IMR-90 (cell line): ENCODE measurements at regions not wholly inside any gene's neighbourhood (a gene's known extent, or its start where the extent isn't known, plus 50 kb on each side); places are given as distances from the start of the nearest gene placed in this dataset.

Experiments
- ATAC-seq: fragments of 200-7000 bp; cut with Tn5 transposase; 2 replicates; pipeline ENCODE4 v1.9.1; 2020; ENCODE audit warnings: low read depth, mild to moderate bottlenecking, moderate library complexity
- BruUV-seq: library from RNA; stranded (reverse); fragments of 400-500 nt; replicated peaks from 2 replicates; lab custom pipeline; 2021; lab: Mats Ljungman, UMichigan
- CTCF ChIA-PET: fragments of 300-600 bp; formaldehyde crosslinking; extraction: SDS; loops from one replicate; lab custom pipeline; 2021; ENCODE audit warnings: antibody characterized with exemption; lab: Yijun Ruan, JAX
- POLR2A ChIA-PET: fragments of 300-600 bp; sonication (Branson Sonifier 250); formaldehyde crosslinking; loops from one replicate; lab custom pipeline; 2022; ENCODE audit warnings: antibody characterized with exemption; ENCODE audit not compliant: unreplicated experiment; lab: Charles Lee
- DNase-seq: peaks from one replicate; pipeline ENCODE4 v3.0.0; 2013
- H2AFZ ChIP-seq: replicated peaks from 2 replicates; pipeline ENCODE3; 2013; ENCODE audit warnings: low read length, mild to moderate bottlenecking; ENCODE audit not compliant: poor library complexity
- H2AK5ac ChIP-seq: 2 replicates; pipeline ENCODE4 v1.6.1; 2013; ENCODE audit warnings: low read depth, low read length, inconsistent platforms
- H2AK9ac ChIP-seq: replicated peaks from 2 replicates; pipeline ENCODE3; 2013; ENCODE audit warnings: mild to moderate bottlenecking, low read depth, low read length, moderate library complexity; ENCODE audit not compliant: poor library complexity
- H2BK120ac ChIP-seq: 2 replicates; pipeline ENCODE4 v1.6.1; 2013; ENCODE audit warnings: low read depth, low read length, inconsistent platforms
- H2BK15ac ChIP-seq: 3 replicates; pipeline ENCODE4 v1.6.1; 2013; ENCODE audit warnings: low read depth, low read length, inconsistent platforms
- H2BK20ac ChIP-seq: 2 replicates; pipeline ENCODE4 v1.6.1; 2013; ENCODE audit warnings: low read depth, mild to moderate bottlenecking, inconsistent platforms, low read length, moderate library complexity
- H2BK5ac ChIP-seq: 2 replicates; pipeline ENCODE4 v1.6.1; 2013; ENCODE audit warnings: mild to moderate bottlenecking, low read depth, low read length, inconsistent platforms; ENCODE audit not compliant: poor library complexity, severe bottlenecking
- H3K14ac ChIP-seq: replicated peaks from 2 replicates; pipeline ENCODE4 v1.6.1; 2013; ENCODE audit warnings: low read depth, low read length, inconsistent platforms
- H3K18ac ChIP-seq: 2 replicates; pipeline ENCODE4 v1.6.1; 2013; ENCODE audit warnings: low read depth, low read length, control low read depth
- H3K23ac ChIP-seq: 2 replicates; pipeline ENCODE4 v1.6.1; 2013; ENCODE audit warnings: low read depth, low read length, inconsistent platforms
- H3K27ac ChIP-seq: 2 replicates; pipeline ENCODE4 v1.5.1; 2013; ENCODE audit warnings: mild to moderate bottlenecking, control low read depth, low read length; ENCODE audit not compliant: insufficient read depth
- H3K27me3 ChIP-seq: 2 replicates; pipeline ENCODE4 v1.6.1; 2013; ENCODE audit warnings: low read length; ENCODE audit not compliant: control insufficient read depth, insufficient read depth
- H3K36me3 ChIP-seq: 2 replicates; pipeline ENCODE4 v1.6.1; 2013; ENCODE audit warnings: low read length, mixed read lengths; ENCODE audit not compliant: control insufficient read depth, insufficient read depth
- H3K4ac ChIP-seq: 2 replicates; pipeline ENCODE4 v1.6.1; 2013; ENCODE audit warnings: low read depth, low read length, inconsistent platforms
- H3K4me1 ChIP-seq: 2 replicates; pipeline ENCODE4 v1.6.1; 2013; ENCODE audit warnings: low read length, mixed read lengths; ENCODE audit not compliant: control insufficient read depth, insufficient read depth
- H3K4me2 ChIP-seq: 2 replicates; pipeline ENCODE4 v1.6.1; 2013; ENCODE audit warnings: low read depth, mild to moderate bottlenecking, control low read depth, low read length, moderate library complexity
- H3K4me3 ChIP-seq: 2 replicates; pipeline ENCODE4 v1.5.1; 2013; ENCODE audit warnings: low read depth, mild to moderate bottlenecking, control low read depth, low read length, moderate library complexity; ENCODE audit not compliant: insufficient read depth
- H3K56ac ChIP-seq: 2 replicates; pipeline ENCODE4 v1.6.1; 2013; ENCODE audit warnings: low read length, inconsistent platforms; ENCODE audit not compliant: insufficient read depth; ENCODE audit errors: extremely low read depth
- H3K79me1 ChIP-seq, 2 experiments: 2 replicates each; pipeline ENCODE4 v1.6.1; 2013; ENCODE audit warnings: low read length in 2 of 2, inconsistent platforms in 1 of 2, low read depth in 1 of 2
- H3K9ac ChIP-seq: 2 replicates; pipeline ENCODE4 v1.6.1; 2013; ENCODE audit warnings: low read depth, low read length, control low read depth
- H3K9me1 ChIP-seq: 2 replicates; pipeline ENCODE4 v1.6.1; 2013; ENCODE audit warnings: low read length, inconsistent platforms; ENCODE audit not compliant: insufficient read depth
- H3K9me3 ChIP-seq: 2 replicates; pipeline ENCODE4 v1.6.1; 2013; ENCODE audit warnings: low read length; ENCODE audit not compliant: control insufficient read depth, insufficient read depth
- H4K20me1 ChIP-seq: 2 replicates; pipeline ENCODE4 v1.6.1; 2013; ENCODE audit warnings: low read length, inconsistent platforms; ENCODE audit not compliant: insufficient read depth
- H4K5ac ChIP-seq: 2 replicates; pipeline ENCODE4 v1.6.1; 2013; ENCODE audit warnings: mild to moderate bottlenecking, low read depth, low read length, control low read depth
- H4K8ac ChIP-seq, 2 experiments: 2 replicates each; pipeline ENCODE4 v1.6.1; 2013; ENCODE audit warnings: low read depth in 2 of 2, low read length in 2 of 2, control low read depth in 1 of 2, inconsistent platforms in 1 of 2
- H4K91ac ChIP-seq: 2 replicates; pipeline ENCODE4 v1.6.1; 2013; ENCODE audit warnings: low read depth, low read length, inconsistent platforms; ENCODE audit not compliant: insufficient read depth
- BHLHE40 ChIP-seq: fragments of 150-350 bp; IDR thresholded peaks from 2 replicates; pipeline ENCODE4 v1.6.1; 2016; ENCODE audit warnings: mild to moderate bottlenecking, low read depth, low read length
- CEBPB ChIP-seq: IDR thresholded peaks from 2 replicates; pipeline ENCODE4 v1.6.1; 2012; ENCODE audit warnings: low read depth, low read length, improper control_type of control experiment
- CHD1 ChIP-seq: IDR thresholded peaks from 2 replicates; pipeline ENCODE4 v1.6.1; 2012; ENCODE audit warnings: low read depth, low read length, improper control_type of control experiment
- FOS ChIP-seq: fragments of 150-350 bp; IDR thresholded peaks from 2 replicates; pipeline ENCODE4 v1.6.1; 2016; ENCODE audit warnings: low read depth, low read length
- MAFK ChIP-seq: IDR thresholded peaks from 2 replicates; pipeline ENCODE4 v1.6.1; 2012; ENCODE audit warnings: low read depth, low read length, improper control_type of control experiment
- MAZ ChIP-seq: IDR thresholded peaks from 2 replicates; pipeline ENCODE4 v1.6.1; 2012; ENCODE audit warnings: low read depth, mild to moderate bottlenecking, low read length, improper control_type of control experiment, moderate library complexity, borderline replicate concordance
- MXI1 ChIP-seq: IDR thresholded peaks from 2 replicates; pipeline ENCODE4 v1.6.1; 2012; ENCODE audit warnings: low read depth, mild to moderate bottlenecking, low read length, moderate library complexity, borderline replicate concordance
- NFE2L2 ChIP-seq: fragments of 150-350 bp; IDR thresholded peaks from 2 replicates; pipeline ENCODE4 v1.6.1; 2016; ENCODE audit warnings: low read depth, mild to moderate bottlenecking, low read length
- POLR2A ChIP-seq: IDR thresholded peaks from 2 replicates; pipeline ENCODE4 v1.6.1; 2012; ENCODE audit warnings: mild to moderate bottlenecking, low read depth, low read length
- RAD21 ChIP-seq: IDR thresholded peaks from 2 replicates; pipeline ENCODE4 v1.6.1; 2012; ENCODE audit warnings: low read length, improper control_type of control experiment
- RCOR1 ChIP-seq: IDR thresholded peaks from 2 replicates; pipeline ENCODE4 v1.6.1; 2012; ENCODE audit warnings: mild to moderate bottlenecking, low read length, improper control_type of control experiment; ENCODE audit not compliant: insufficient replicate concordance
- RFX5 ChIP-seq: IDR thresholded peaks from 2 replicates; pipeline ENCODE4 v1.8.0; 2012; ENCODE audit warnings: low read depth, mild to moderate bottlenecking, low read length, moderate library complexity
- SMC3 ChIP-seq: fragments of 150-350 bp; IDR thresholded peaks from 2 replicates; pipeline ENCODE4 v1.6.1; 2016; ENCODE audit warnings: low read depth, mild to moderate bottlenecking, antibody characterized with exemption, low read length, moderate library complexity
- WGBS, 2 experiments: methylation state at CpG; one replicate each; pipeline versions ENCODE4 v1.1.5 to v1.1.7; 2013; ENCODE audit warnings: missing lambda C conversion rate in 2 of 2; ENCODE audit not compliant: insufficient read length in 1 of 2; ENCODE audit errors: extremely low coverage in 2 of 2; 5-methylcytosine and 5-hydroxymethylcytosine counted together
- dilution Hi-C: fragments of 300-500 bp; cut with HindIII; formaldehyde crosslinking; loops from one replicate; pipeline ENCODE4 v1.14.3; 2018; ENCODE audit warnings: low sequenced_read_pairs; ENCODE audit not compliant: unreplicated experiment
- in situ Hi-C: fragments of 300-500 bp; cut with MboI; formaldehyde crosslinking; loops from 3 replicates; pipeline ENCODE4 v1.14.3; 2019; ENCODE audit warnings: low sequenced_read_pairs, inconsistent platforms, mixed read lengths
- intact Hi-C: fragments of 100-400 bp; cut with micrococcal nuclease; formaldehyde crosslinking; loops from 2 replicates; pipeline ENCODE4 v1.10.0; 2022
- TF ChIP-seq, protein P1 (sequence below): fragments of 150-350 bp; IDR thresholded peaks from 2 replicates; pipeline ENCODE4 v1.6.1; 2016; ENCODE audit warnings: low read depth, mild to moderate bottlenecking, low read length, moderate library complexity, borderline replicate concordance
- TF ChIP-seq, protein P2 (sequence below): fragments of 150-350 bp; IDR thresholded peaks from 2 replicates; pipeline ENCODE4 v1.6.1; 2017; ENCODE audit warnings: mild to moderate bottlenecking, antibody characterized with exemption, low read length, low read depth
- TF ChIP-seq, protein P3 (sequence below): conservative IDR thresholded peaks from 2 replicates; pipeline ENCODE4 v1.5.1; 2012; ENCODE audit warnings: mild to moderate bottlenecking, low read depth, low read length, improper control_type of control experiment

DNA sequence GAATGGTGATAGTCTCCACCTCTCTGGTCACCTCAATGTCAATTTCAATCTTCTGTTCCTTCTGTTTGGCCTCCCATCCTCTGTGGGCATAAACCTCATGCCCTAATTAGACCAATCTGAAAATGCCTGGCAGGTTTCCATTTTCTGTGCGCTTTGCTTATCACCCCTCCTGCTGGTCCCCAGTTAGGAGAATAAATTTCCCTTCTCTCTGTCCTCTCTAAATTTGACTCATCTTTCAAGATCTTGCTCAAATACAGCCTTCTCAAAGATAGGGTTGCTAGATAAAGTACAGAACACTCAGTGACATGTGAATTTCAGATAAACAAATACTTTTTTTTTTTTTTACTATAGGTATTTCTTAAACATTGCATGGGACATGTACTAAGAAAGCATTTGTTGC is 69.4 kb upstream of the CD180 start:
- ChIA-PET CTCF (no interaction called here), POLR2A (no interaction called here)
- no TSS peak for BruUV-seq
- no peak overlapping the region for H3K4me2 ChIP-seq
- H4K20me1 ChIP-seq: no peaks in the 10 kb centered on the region; the same call in 1 of the 2 replicates
- H3K36me3 ChIP-seq: no peaks in the 10 kb centered on the region
- no peak overlapping the region for H3K18ac ChIP-seq
- intact Hi-C loops (no loop called here), in situ Hi-C loops (no loop called here), dilution Hi-C loops (no loop called here)
- no peak overlapping the region for H2BK120ac ChIP-seq
- H3K23ac ChIP-seq: no peak overlapping the region
- no peaks in the 10 kb centered on the region for H3K79me1 ChIP-seq
- no peak overlapping the region for H3K4me3 ChIP-seq
- H3K4ac ChIP-seq: no peak overlapping the region
- H3K27ac ChIP-seq: no peak overlapping the region
- TF ChIP-seq SMC3: no peak
- no peak for TF ChIP-seq POLR2A
- TF ChIP-seq, protein P1, sequence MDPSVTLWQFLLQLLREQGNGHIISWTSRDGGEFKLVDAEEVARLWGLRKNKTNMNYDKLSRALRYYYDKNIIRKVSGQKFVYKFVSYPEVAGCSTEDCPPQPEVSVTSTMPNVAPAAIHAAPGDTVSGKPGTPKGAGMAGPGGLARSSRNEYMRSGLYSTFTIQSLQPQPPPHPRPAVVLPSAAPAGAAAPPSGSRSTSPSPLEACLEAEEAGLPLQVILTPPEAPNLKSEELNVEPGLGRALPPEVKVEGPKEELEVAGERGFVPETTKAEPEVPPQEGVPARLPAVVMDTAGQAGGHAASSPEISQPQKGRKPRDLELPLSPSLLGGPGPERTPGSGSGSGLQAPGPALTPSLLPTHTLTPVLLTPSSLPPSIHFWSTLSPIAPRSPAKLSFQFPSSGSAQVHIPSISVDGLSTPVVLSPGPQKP: no peak
- no peak for TF ChIP-seq CHD1
- TF ChIP-seq NFE2L2: no peak
- TF ChIP-seq RAD21: no peak
- TF ChIP-seq, protein P2, sequence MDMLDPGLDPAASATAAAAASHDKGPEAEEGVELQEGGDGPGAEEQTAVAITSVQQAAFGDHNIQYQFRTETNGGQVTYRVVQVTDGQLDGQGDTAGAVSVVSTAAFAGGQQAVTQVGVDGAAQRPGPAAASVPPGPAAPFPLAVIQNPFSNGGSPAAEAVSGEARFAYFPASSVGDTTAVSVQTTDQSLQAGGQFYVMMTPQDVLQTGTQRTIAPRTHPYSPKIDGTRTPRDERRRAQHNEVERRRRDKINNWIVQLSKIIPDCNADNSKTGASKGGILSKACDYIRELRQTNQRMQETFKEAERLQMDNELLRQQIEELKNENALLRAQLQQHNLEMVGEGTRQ: no peak
- no peak for TF ChIP-seq MAFK
- no peak for TF ChIP-seq RFX5
- no peak for TF ChIP-seq BHLHE40
- TF ChIP-seq FOS: no peak
- TF ChIP-seq, protein P3, sequence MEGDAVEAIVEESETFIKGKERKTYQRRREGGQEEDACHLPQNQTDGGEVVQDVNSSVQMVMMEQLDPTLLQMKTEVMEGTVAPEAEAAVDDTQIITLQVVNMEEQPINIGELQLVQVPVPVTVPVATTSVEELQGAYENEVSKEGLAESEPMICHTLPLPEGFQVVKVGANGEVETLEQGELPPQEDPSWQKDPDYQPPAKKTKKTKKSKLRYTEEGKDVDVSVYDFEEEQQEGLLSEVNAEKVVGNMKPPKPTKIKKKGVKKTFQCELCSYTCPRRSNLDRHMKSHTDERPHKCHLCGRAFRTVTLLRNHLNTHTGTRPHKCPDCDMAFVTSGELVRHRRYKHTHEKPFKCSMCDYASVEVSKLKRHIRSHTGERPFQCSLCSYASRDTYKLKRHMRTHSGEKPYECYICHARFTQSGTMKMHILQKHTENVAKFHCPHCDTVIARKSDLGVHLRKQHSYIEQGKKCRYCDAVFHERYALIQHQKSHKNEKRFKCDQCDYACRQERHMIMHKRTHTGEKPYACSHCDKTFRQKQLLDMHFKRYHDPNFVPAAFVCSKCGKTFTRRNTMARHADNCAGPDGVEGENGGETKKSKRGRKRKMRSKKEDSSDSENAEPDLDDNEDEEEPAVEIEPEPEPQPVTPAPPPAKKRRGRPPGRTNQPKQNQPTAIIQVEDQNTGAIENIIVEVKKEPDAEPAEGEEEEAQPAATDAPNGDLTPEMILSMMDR: no peak
- no peak for TF ChIP-seq RCOR1
- no peak for TF ChIP-seq MAZ
- TF ChIP-seq CEBPB: no peak
- no peak for TF ChIP-seq MXI1
- H3K9me3 ChIP-seq: no peaks in the 10 kb centered on the region
- no peak overlapping the region for H2BK5ac ChIP-seq
- H4K5ac ChIP-seq: no peak overlapping the region
- H2AFZ ChIP-seq: no peak overlapping the region
- H4K91ac ChIP-seq: no peak overlapping the region
- no CpG with 5 or more reads among the region's 1 CpG for WGBS, 2 experiments
- no peak overlapping the region for H3K14ac ChIP-seq
- H2AK9ac ChIP-seq: no peak overlapping the region
- no peak overlapping the region for H2BK20ac ChIP-seq
- no peaks in the 10 kb centered on the region for H3K27me3 ChIP-seq
- DNase-seq (no peak), ATAC-seq (no peak)
- peaks cover 16% of the 10 kb centered on the region for H3K4me1 ChIP-seq
- peaks cover 15% of the 10 kb centered on the region for H3K9me1 ChIP-seq
- no peak overlapping the region for H2AK5ac ChIP-seq
- H3K9ac ChIP-seq: no peak overlapping the region
- no peak overlapping the region for H3K56ac ChIP-seq
- no peak overlapping the region for H4K8ac ChIP-seq
- no peak overlapping the region for H2BK15ac ChIP-seq
